Thoracic aorta (tissue), 2 donors: ENCODE measurements at regions not wholly inside any gene's neighbourhood (a gene's known extent, or its start where the extent isn't known, plus 50 kb on each side); places are given as distances from the start of the nearest gene placed in this dataset.

ENCODE experiments used
- ATAC-seq: fragments of 150-250 bp; one replicate; pipeline ENCODE4 v1.8.0; 2017; ENCODE audit warnings: low read depth; ENCODE audit not compliant: insufficient number of reproducible peaks, low FRiP score
- DNase-seq: peaks from one replicate; pipeline ENCODE4 v3.0.0-alpha.2; 2020; ENCODE audit warnings: low spot score
- H3K27ac ChIP-seq, 2 donors: fragments of 200-600 bp; sonication (generic); 1 replicate in 1 of 2; 2 replicates in 1 of 2; pipeline ENCODE4 v1.5.1; 2016; ENCODE audit warnings: mild to moderate bottlenecking in 2 of 2, moderate library complexity in 2 of 2
- H3K27me3 ChIP-seq: fragments of 200-600 bp; sonication (generic); replicated peaks from 2 replicates; pipeline ENCODE4 v1.6.0; 2016; ENCODE audit warnings: mild to moderate bottlenecking; ENCODE audit not compliant: insufficient read depth
- H3K36me3 ChIP-seq: fragments of 200-600 bp; sonication (generic); one replicate; pipeline ENCODE4 v1.5.1; 2016
- H3K4me1 ChIP-seq, 2 donors: fragments of 200-600 bp; sonication (generic); 1 replicate in 1 of 2; 2 replicates in 1 of 2; pipeline versions ENCODE4 v1.5.1 to v1.6.0; 2016; ENCODE audit warnings: low read depth in 2 of 2, mild to moderate bottlenecking in 1 of 2; ENCODE audit not compliant: control insufficient read depth in 1 of 2
- H3K4me3 ChIP-seq: fragments of 200-600 bp; sonication (generic); 2 replicates; pipeline ENCODE4 v1.5.1; 2016; ENCODE audit warnings: mild to moderate bottlenecking
- H3K9me3 ChIP-seq: fragments of 200-600 bp; sonication (generic); 2 replicates; pipeline ENCODE4 v1.5.1; 2016
- CTCF ChIP-seq: fragments of 200-600 bp; sonication (generic); IDR thresholded peaks from one replicate; pipeline ENCODE4 v1.5.1; 2019; ENCODE audit warnings: antibody characterized with exemption

DNA sequence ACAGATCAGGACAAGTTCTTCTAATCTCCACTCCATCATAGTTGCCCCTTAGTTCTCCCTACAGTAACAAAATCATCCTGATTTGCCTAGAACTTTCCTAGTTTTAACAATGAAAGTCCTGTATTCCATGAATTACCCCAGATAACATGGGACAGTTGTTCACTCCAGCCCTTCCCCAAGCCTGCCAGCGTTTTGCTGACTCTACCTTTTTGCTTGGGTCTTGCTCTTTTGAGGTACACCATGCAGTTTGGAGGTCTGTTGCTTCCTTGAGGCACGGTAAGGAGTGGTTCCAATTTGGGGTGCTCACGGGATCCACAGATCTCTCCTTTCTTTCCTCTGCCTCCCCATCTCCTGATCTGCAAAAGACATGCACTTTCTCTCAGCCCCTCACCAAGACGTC lies 61.6 kb upstream of the DYRK2 start:
- no peak overlapping the region for H3K27ac ChIP-seq
- H3K27me3 ChIP-seq = no peaks in the 10 kb centered on the region
- H3K36me3 ChIP-seq = no peaks in the 10 kb centered on the region
- H3K4me3 ChIP-seq = no peak overlapping the region
- no peak for DNase-seq
- ATAC-seq = no peak
- H3K4me1 ChIP-seq = no peaks in the 10 kb centered on the region
- H3K9me3 ChIP-seq = no peaks in the 10 kb centered on the region
- no peak for TF ChIP-seq CTCF

DNA sequence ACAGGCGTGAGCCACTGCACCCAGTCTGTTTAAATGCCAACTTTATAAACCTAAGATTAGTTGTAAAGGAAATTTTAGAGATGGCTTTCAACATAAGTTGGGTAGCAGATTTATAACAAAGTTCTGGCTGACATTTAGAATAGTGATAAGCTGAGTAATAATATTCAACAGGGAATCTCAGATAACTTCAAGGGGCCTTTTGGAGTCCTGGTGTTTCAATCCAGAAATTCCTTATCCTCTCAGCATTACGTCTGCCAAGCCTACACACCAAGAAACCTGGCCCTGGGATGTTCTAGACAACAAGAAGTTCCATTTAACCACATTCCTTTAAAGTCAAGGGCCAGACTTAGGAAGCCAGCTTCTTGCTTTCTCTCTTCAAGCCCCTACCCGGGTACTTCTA lies 59.5 kb upstream of the DYRK2 start:
- ATAC-seq (no peak), DNase-seq (no peak)
- Histone ChIP-seq H3K4me3 (no peak overlapping the region), H3K27ac (no peak overlapping the region), H3K36me3 (no peaks in the 10 kb centered on the region), H3K4me1 (peaks cover 10 to 11% of the 10 kb centered on the region in 2 donors), H3K9me3 (no peaks in the 10 kb centered on the region), H3K27me3 (no peaks in the 10 kb centered on the region)
- TF ChIP-seq CTCF = no peak

DNA sequence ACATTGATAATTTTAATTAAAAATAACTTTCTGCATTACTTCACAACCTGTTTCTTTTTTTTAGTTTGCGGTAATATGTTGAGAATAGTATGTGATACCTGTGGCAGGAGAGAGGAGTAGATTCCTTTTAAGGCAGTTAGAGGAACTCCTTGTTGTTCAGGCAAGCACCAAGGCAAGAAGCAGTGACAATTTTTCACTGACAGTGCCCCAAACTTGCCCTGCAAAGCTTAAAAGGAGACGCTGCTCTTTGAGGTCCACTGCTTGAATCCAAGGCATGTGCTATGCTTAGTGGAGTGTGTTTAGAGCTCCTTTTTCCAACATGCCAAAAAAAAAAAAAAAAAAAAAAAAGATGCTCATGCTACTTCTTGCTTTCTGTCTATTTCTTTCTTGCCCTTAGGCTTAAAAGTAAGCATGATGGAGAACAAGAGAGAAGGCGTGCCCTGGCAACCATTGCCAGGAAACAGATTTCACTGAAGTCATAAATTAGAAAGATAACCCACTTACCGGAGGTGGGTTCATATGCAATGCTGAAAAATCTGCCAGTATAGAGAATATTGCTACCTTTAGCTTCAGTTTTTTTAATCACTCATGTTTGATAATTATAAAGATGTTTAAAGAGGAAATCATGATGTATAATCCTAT lies 58.3 kb upstream of the DYRK2 start:
- no peak overlapping the region for H3K27ac ChIP-seq
- TF ChIP-seq CTCF = no peak
- no peaks in the 10 kb centered on the region for H3K27me3 ChIP-seq
- DNase-seq (no peak), ATAC-seq (no peak)
- H3K4me1 ChIP-seq = peaks cover 10 to 11% of the 10 kb centered on the region in 2 donors
- no peaks in the 10 kb centered on the region for H3K9me3 ChIP-seq
- no peaks in the 10 kb centered on the region for H3K36me3 ChIP-seq
- no peak overlapping the region for H3K4me3 ChIP-seq

GRCh38 chr12:67592228-67593011 lies 56.1 kb upstream of the DYRK2 start:
- Histone ChIP-seq H3K36me3 (no peaks in the 10 kb centered on the region), H3K4me3 (no peak overlapping the region), H3K4me1 (peaks cover 10 to 11% of the 10 kb centered on the region in 2 donors), H3K27me3 (no peaks in the 10 kb centered on the region), H3K9me3 (no peaks in the 10 kb centered on the region), H3K27ac (no peak overlapping the region)
- ATAC-seq (no peak), DNase-seq (no peak)
- TF ChIP-seq CTCF = no peak

DNA sequence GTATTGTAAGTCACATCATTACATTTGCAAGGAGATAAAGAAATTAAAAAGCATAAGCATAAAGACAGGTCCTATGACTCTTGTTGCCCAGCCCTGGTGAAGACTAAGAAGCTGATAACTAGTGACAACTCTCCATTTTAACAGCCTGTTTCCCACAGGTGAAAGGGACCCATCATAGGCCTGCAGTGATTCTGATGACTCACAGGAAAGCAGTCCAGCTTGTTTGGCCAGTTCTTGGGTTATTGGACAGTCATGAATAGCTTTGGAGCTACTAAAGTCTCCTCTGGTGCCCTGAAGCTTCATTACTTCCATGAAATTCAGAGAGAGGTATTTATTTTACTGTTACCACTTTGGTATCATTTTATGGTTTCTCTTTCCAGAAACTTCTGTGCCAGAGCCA lies 55.5 kb upstream of the DYRK2 start:
- Histone ChIP-seq H3K27me3 (no peaks in the 10 kb centered on the region), H3K4me3 (no peak overlapping the region), H3K4me1 (peaks cover 10 to 11% of the 10 kb centered on the region in 2 donors), H3K27ac (no peak overlapping the region), H3K36me3 (no peaks in the 10 kb centered on the region), H3K9me3 (no peaks in the 10 kb centered on the region)
- ATAC-seq (no peak), DNase-seq (no peak)
- no peak for TF ChIP-seq CTCF
